HG02840 (cell line): ENCODE measurements at regions not wholly inside any gene's neighbourhood (a gene's known extent, or its start where the extent isn't known, plus 50 kb on each side); places are given as distances from the start of the nearest gene placed in this dataset.

Source experiments
- ATAC-seq: cut with Tn5 transposase; IDR thresholded peaks from one replicate; pipeline ENCODE4 v1.9.1; 2021; ENCODE audit warnings: mild to moderate bottlenecking, moderate library complexity, moderate number of reproducible peaks; ENCODE audit not compliant: unreplicated experiment, low FRiP score

GRCh38 chr3:59654123-59654479 lies 604.3 kb upstream of the CFAP20DC start:
- ATAC-seq = no peak

- no peak for ATAC-seq
These were observed 603.7 kb upstream of the CFAP20DC start for GRCh38 chr3:59653405-59654122.

- ATAC-seq = no peak
These were observed 594.9 kb upstream of the CFAP20DC start for GRCh38 chr3:59644479-59645402.

- no peak for ATAC-seq
These were observed 591.5 kb upstream of the CFAP20DC start for GRCh38 chr3:59641169-59641899.

- no peak for ATAC-seq
These were observed 583.1 kb upstream of the CFAP20DC start for GRCh38 chr3:59632760-59633573.

GRCh38 chr3:59631482-59631881 lies 581.7 kb upstream of the CFAP20DC start:
- ATAC-seq = no peak

- no peak for ATAC-seq
These were observed 571.2 kb upstream of the CFAP20DC start for GRCh38 chr3:59621037-59621436.

GRCh38 chr3:59620325-59620724 lies 570.5 kb upstream of the CFAP20DC start:
- ATAC-seq = no peak

GRCh38 chr3:59612444-59612715 lies 562.6 kb upstream of the CFAP20DC start:
- no peak for ATAC-seq

GRCh38 chr3:59611649-59612443 lies 562.0 kb upstream of the CFAP20DC start:
- ATAC-seq = no peak

GRCh38 chr3:59609657-59610348 lies 560.0 kb upstream of the CFAP20DC start:
- ATAC-seq = no peak

GRCh38 chr3:59608356-59608755 lies 558.5 kb upstream of the CFAP20DC start:
- ATAC-seq = no peak

GRCh38 chr3:59607656-59608055 lies 557.8 kb upstream of the CFAP20DC start:
- no peak for ATAC-seq

GRCh38 chr3:59606638-59607266 lies 556.9 kb upstream of the CFAP20DC start:
- no peak for ATAC-seq

- ATAC-seq = no peak
These were observed 556.2 kb upstream of the CFAP20DC start for GRCh38 chr3:59605944-59606534.

- ATAC-seq = no peak
These were observed 555.5 kb upstream of the CFAP20DC start for GRCh38 chr3:59605318-59605717.

GRCh38 chr3:59601486-59601885 lies 551.7 kb upstream of the CFAP20DC start:
- ATAC-seq = no peak

GRCh38 chr3:59600631-59601030 lies 550.8 kb upstream of the CFAP20DC start:
- ATAC-seq = no peak
